ENCODE measurements at regions not wholly inside any gene's neighbourhood (a gene's known extent, or its start where the extent isn't known, plus 50 kb on each side); places are given as distances from the start of the nearest gene placed in this dataset.

GRCh38 chrY:7308816-7309215 lies 397.3 kb upstream of the AMELY start:
- Histone ChIP-seq H3K36me3 (ENCODE audit: control insufficient read depth, insufficient read depth, low read length) (peaks cover 3% of the 10 kb centered on the region; the same call in 1 of the 2 replicates), H3K4me3 (ENCODE audit: low read depth, low read length) (no peak overlapping the region), H3K27me3 (ENCODE audit: control insufficient read depth, insufficient read depth, low read length) (no peaks in the 10 kb centered on the region)
- no peak for DNase-seq (ENCODE audit: low read depth)
- CTCF ChIA-PET, result no interaction called here
- POLR2A ChIA-PET, result no interaction called here
- TF ChIP-seq CTCF (IDR thresholded peaks at IDR 0.05; ENCODE audit: insufficient read depth, low read depth, low read length), result no peak

- no peak for TF ChIP-seq CTCF (IDR thresholded peaks at IDR 0.05; ENCODE audit: insufficient read depth, low read depth, low read length)
- no peak overlapping the region for H3K4me3 ChIP-seq (ENCODE audit: low read depth, low read length)
- no peak for DNase-seq (ENCODE audit: low read depth)
- H3K27me3 ChIP-seq (ENCODE audit: control insufficient read depth, insufficient read depth, low read length), result no peaks in the 10 kb centered on the region
- H3K36me3 ChIP-seq (ENCODE audit: control insufficient read depth, insufficient read depth, low read length), result peaks cover 1% of the 10 kb centered on the region; the same call in 1 of the 2 replicates
- ChIA-PET CTCF (no interaction called here), POLR2A (no interaction called here)
Observed at GRCh38 chrY:7302306-7302705, 390.8 kb upstream of the AMELY start.

- Histone ChIP-seq H3K27me3 (ENCODE audit: control insufficient read depth, insufficient read depth, low read length) (no peaks in the 10 kb centered on the region), H3K36me3 (ENCODE audit: control insufficient read depth, insufficient read depth, low read length) (no peaks in the 10 kb centered on the region), H3K4me3 (ENCODE audit: low read depth, low read length) (no peak overlapping the region)
- TF ChIP-seq CTCF (IDR thresholded peaks at IDR 0.05; ENCODE audit: insufficient read depth, low read depth, low read length), result no peak
- ChIA-PET CTCF (no interaction called here), POLR2A (interaction anchor here (0.6 kb wide), 1 partner anchor 162 kb away, joined by 3 read pairs; no protein-coding TSS in a partner anchor)
- no peak for DNase-seq (ENCODE audit: low read depth)
Observed at GRCh38 chrY:7299960-7300359, 388.4 kb upstream of the AMELY start.

- DNase-seq (ENCODE audit: low read depth), result no peak
- H3K36me3 ChIP-seq (ENCODE audit: control insufficient read depth, insufficient read depth, low read length), result no peaks in the 10 kb centered on the region; the same call in 1 of the 2 replicates
- POLR2A ChIA-PET, result no interaction called here
- TF ChIP-seq CTCF (IDR thresholded peaks at IDR 0.05; ENCODE audit: insufficient read depth, low read depth, low read length), result no peak
- CTCF ChIA-PET, result no interaction called here
- no peaks in the 10 kb centered on the region for H3K27me3 ChIP-seq (ENCODE audit: control insufficient read depth, insufficient read depth, low read length)
- no peak overlapping the region for H3K4me3 ChIP-seq (ENCODE audit: low read depth, low read length)
Observed at GRCh38 chrY:7292113-7292512, 380.6 kb upstream of the AMELY start.

- Histone ChIP-seq H3K4me3 (ENCODE audit: low read depth, low read length) (no peak overlapping the region), H3K36me3 (ENCODE audit: control insufficient read depth, insufficient read depth, low read length) (peaks cover 3% of the 10 kb centered on the region), H3K27me3 (ENCODE audit: control insufficient read depth, insufficient read depth, low read length) (no peaks in the 10 kb centered on the region)
- CTCF ChIA-PET, result no interaction called here
- POLR2A ChIA-PET, result no interaction called here
- no peak for DNase-seq (ENCODE audit: low read depth)
- TF ChIP-seq CTCF (IDR thresholded peaks at IDR 0.05; ENCODE audit: insufficient read depth, low read depth, low read length), result no peak
Observed at GRCh38 chrY:7289889-7290833, 378.6 kb upstream of the AMELY start.

All from BJ (cell line).